Fibroblast of lung (primary cell): ENCODE measurements at regions not wholly inside any gene's neighbourhood (a gene's known extent, or its start where the extent isn't known, plus 50 kb on each side); places are given as distances from the start of the nearest gene placed in this dataset.

ENCODE experiments used
- DNase-seq, 2 donors: peaks; one replicate each; pipeline versions ENCODE4 v3.0.0 to v3.0.0-alpha.2; 2010; ENCODE audit warnings: low read depth in 2 of 2
- H2AFZ ChIP-seq: 2 replicates; pipeline ENCODE4 v1.5.1; 2012; ENCODE audit warnings: low read length, control low read depth, inconsistent platforms
- H3K27ac ChIP-seq: 2 replicates; pipeline ENCODE4 v1.5.1; 2011; ENCODE audit warnings: low read length, control low read depth; ENCODE audit not compliant: insufficient read depth
- H3K27me3 ChIP-seq: 2 replicates; pipeline ENCODE4 v1.5.1; 2011; ENCODE audit warnings: mild to moderate bottlenecking, low read length; ENCODE audit not compliant: control insufficient read depth, insufficient read depth
- H3K36me3 ChIP-seq: 2 replicates; pipeline ENCODE4 v1.5.1; 2011; ENCODE audit warnings: low read length; ENCODE audit not compliant: control insufficient read depth, insufficient read depth
- H3K4me1 ChIP-seq: 2 replicates; pipeline ENCODE4 v1.5.1; 2011; ENCODE audit warnings: low read length; ENCODE audit not compliant: control insufficient read depth, insufficient read depth; ENCODE audit errors: extremely low read depth
- H3K4me2 ChIP-seq: 2 replicates; pipeline ENCODE4 v1.5.1; 2011; ENCODE audit warnings: low read length, control low read depth; ENCODE audit not compliant: insufficient read depth; ENCODE audit errors: extremely low read depth
- H3K4me3 ChIP-seq, 4 experiments: fragments of 200-600 bp in 1 of 4; sonication (generic) in 1 of 4; replicated peaks in 1 of 4; 2 replicates each; pipeline ENCODE4 v1.5.1; 2011 to 2016; ENCODE audit warnings: low read length in 4 of 4, low read depth in 3 of 4, mild to moderate bottlenecking in 3 of 4, control low read depth in 2 of 4, inconsistent platforms in 1 of 4, mixed read lengths in 1 of 4; ENCODE audit not compliant: insufficient read depth in 1 of 4; ENCODE audit errors: control extremely low read depth in 1 of 4
- H3K79me2 ChIP-seq: 2 replicates; pipeline ENCODE4 v1.5.1; 2012; ENCODE audit warnings: mild to moderate bottlenecking, low read length, inconsistent platforms; ENCODE audit not compliant: control insufficient read depth, insufficient read depth
- H3K9ac ChIP-seq: 2 replicates; pipeline ENCODE4 v1.5.1; 2011; ENCODE audit warnings: mild to moderate bottlenecking, low read length, control low read depth; ENCODE audit not compliant: insufficient read depth
- H3K9me3 ChIP-seq: 2 replicates; pipeline ENCODE4 v1.5.1; 2012; ENCODE audit warnings: low read depth, low read length; ENCODE audit not compliant: control insufficient read depth, insufficient read depth
- H4K20me1 ChIP-seq: 2 replicates; pipeline ENCODE4 v1.5.1; 2011; ENCODE audit warnings: low read length; ENCODE audit not compliant: control insufficient read depth, insufficient read depth; ENCODE audit errors: extremely low read depth
- EZH2 ChIP-seq: IDR thresholded peaks from 2 replicates; pipeline ENCODE4 v1.5.1; 2012; ENCODE audit warnings: low read length, control low read depth, mild to moderate bottlenecking; ENCODE audit errors: missing control alignments
- TF ChIP-seq, protein P1 (sequence below), 2 donors: IDR thresholded peaks in 1 of 2; conservative IDR thresholded peaks in 1 of 2; 1 replicate in 1 of 2; 2 replicates in 1 of 2; pipeline ENCODE4 v1.5.1; 2011 to 2012; ENCODE audit warnings: low read length in 2 of 2, control low read depth in 1 of 2, inconsistent platforms in 1 of 2, low read depth in 1 of 2, mild to moderate bottlenecking in 1 of 2

DNA sequence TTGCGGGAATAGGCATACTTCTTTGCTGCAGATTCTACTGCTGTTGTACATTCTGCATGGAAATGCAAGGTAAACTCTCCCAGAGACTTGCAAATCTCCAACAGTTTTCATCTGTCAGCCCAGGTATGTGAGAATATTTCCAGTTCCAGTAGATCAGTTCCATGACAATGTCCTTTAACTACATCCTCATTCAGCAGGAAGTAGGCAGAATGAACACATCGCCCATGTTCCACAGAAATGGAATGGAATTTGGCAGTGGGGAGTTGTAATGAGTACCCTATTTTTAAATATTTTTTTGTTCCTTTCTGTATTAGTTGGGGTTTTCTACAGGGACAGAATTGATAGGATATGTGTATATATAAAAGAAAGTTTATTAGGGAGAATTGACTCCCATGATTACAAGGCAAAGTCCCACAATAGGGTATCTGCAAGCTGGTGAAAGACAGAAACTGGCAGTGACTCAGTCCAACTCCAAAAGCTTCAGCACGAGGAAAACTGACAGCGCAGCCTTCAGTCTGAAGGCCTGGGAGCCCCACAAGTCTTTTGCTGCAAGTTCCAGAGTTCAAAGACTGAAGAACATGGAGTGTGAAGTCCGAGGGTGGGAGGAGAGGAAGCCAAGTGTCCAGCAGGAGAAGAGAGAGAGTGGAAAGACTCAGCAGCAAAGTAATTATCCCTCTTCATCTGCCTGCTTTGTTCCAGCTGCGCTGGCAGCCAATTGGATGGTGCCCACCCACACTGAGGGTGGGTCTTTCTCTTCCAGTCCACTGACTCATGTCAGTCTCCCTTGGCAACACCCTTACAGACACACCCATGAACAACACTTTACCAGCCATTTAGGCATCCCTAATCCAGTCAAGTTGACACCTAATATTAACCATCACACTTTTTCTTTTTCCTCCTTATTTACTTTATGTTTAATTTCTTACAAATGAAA is 110.4 kb upstream of the SCAF11 start:
- H3K4me1 ChIP-seq: no peaks in the 10 kb centered on the region
- H3K27me3 ChIP-seq: no peaks in the 10 kb centered on the region
- no peak for TF ChIP-seq EZH2
- TF ChIP-seq, protein P1, sequence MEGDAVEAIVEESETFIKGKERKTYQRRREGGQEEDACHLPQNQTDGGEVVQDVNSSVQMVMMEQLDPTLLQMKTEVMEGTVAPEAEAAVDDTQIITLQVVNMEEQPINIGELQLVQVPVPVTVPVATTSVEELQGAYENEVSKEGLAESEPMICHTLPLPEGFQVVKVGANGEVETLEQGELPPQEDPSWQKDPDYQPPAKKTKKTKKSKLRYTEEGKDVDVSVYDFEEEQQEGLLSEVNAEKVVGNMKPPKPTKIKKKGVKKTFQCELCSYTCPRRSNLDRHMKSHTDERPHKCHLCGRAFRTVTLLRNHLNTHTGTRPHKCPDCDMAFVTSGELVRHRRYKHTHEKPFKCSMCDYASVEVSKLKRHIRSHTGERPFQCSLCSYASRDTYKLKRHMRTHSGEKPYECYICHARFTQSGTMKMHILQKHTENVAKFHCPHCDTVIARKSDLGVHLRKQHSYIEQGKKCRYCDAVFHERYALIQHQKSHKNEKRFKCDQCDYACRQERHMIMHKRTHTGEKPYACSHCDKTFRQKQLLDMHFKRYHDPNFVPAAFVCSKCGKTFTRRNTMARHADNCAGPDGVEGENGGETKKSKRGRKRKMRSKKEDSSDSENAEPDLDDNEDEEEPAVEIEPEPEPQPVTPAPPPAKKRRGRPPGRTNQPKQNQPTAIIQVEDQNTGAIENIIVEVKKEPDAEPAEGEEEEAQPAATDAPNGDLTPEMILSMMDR (conservative IDR thresholded peaks at IDR 0.05 in 1 of 2, IDR thresholded peaks at IDR 0.05 in 1 of 2; ENCODE audit: low read depth in 1 of 2, low read length in 2 of 2): no peak
- H3K27ac ChIP-seq: no peak overlapping the region
- H3K9me3 ChIP-seq: no peaks in the 10 kb centered on the region
- H3K9ac ChIP-seq: no peak overlapping the region
- no peak overlapping the region for H3K4me3 ChIP-seq
- no peaks in the 10 kb centered on the region for H4K20me1 ChIP-seq
- H3K4me2 ChIP-seq: no peak overlapping the region
- no peaks in the 10 kb centered on the region for H3K36me3 ChIP-seq
- DNase-seq: peak in 1 of 2 donors; percentile 12
- H2AFZ ChIP-seq: no peak overlapping the region
- H3K79me2 ChIP-seq: no peaks in the 10 kb centered on the region

GRCh38 chr12:46089414-46090162 is 99.2 kb upstream of the SCAF11 start:
- no peak for DNase-seq

More at GRCh38 chr12:46089414-46090162, 99.2 kb upstream of the SCAF11 start:
- Histone ChIP-seq H3K4me3 (no peak overlapping the region), H3K27me3 (no peaks in the 10 kb centered on the region), H3K27ac (no peak overlapping the region), H3K4me2 (no peak overlapping the region), H4K20me1 (no peaks in the 10 kb centered on the region), H2AFZ (no peak overlapping the region), H3K9me3 (no peaks in the 10 kb centered on the region), H3K79me2 (no peaks in the 10 kb centered on the region), H3K4me1 (no peaks in the 10 kb centered on the region), H3K9ac (no peak overlapping the region), H3K36me3 (no peaks in the 10 kb centered on the region)
- TF ChIP-seq EZH2: no peak
- TF ChIP-seq, protein P1 (conservative IDR thresholded peaks at IDR 0.05 in 1 of 2, IDR thresholded peaks at IDR 0.05 in 1 of 2; ENCODE audit: low read depth in 1 of 2, low read length in 2 of 2): no peak
